ENCODE measurements at regions not wholly inside any gene's neighbourhood (a gene's known extent, or its start where the extent isn't known, plus 50 kb on each side); places are given as distances from the start of the nearest gene placed in this dataset.

- no peak for DNase-seq
Measured at GRCh38 chr2:60319031-60319547, 234.4 kb downstream of the BCL11A start.

GRCh38 chr2:60318544-60318943 is 234.9 kb downstream of the BCL11A start:
- DNase-seq: no peak

GRCh38 chr2:60317844-60318243 is 235.6 kb downstream of the BCL11A start:
- DNase-seq: no peak

GRCh38 chr2:60317034-60317386 is 236.4 kb downstream of the BCL11A start:
- no peak for DNase-seq

- DNase-seq: no peak
Measured at GRCh38 chr2:60316381-60317033, 236.9 kb downstream of the BCL11A start.

- DNase-seq: no peak
Measured at GRCh38 chr2:60313470-60314172, 239.8 kb downstream of the BCL11A start.

- no peak for DNase-seq
Measured at GRCh38 chr2:60312618-60313017, 240.8 kb downstream of the BCL11A start.

- DNase-seq: no peak
Measured at GRCh38 chr2:60311524-60311923, 241.9 kb downstream of the BCL11A start.

- DNase-seq: no peak
Measured at GRCh38 chr2:60309941-60310660, 243.4 kb downstream of the BCL11A start.

- DNase-seq: no peak
Measured at GRCh38 chr2:60309336-60309735, 244.1 kb downstream of the BCL11A start.

GRCh38 chr2:60306267-60306861 is 247.1 kb downstream of the BCL11A start:
- DNase-seq: no peak

GRCh38 chr2:60303680-60304079 is 249.8 kb downstream of the BCL11A start:
- no peak for DNase-seq

- DNase-seq: no peak
Measured at GRCh38 chr2:60302377-60303126, 250.9 kb downstream of the BCL11A start.

GRCh38 chr2:60301726-60302125 is 251.7 kb downstream of the BCL11A start:
- DNase-seq: no peak

- DNase-seq: no peak
Measured at GRCh38 chr2:60299179-60299578, 254.3 kb downstream of the BCL11A start.

- no peak for DNase-seq
Measured at GRCh38 chr2:60298006-60298696, 255.3 kb downstream of the BCL11A start.

GRCh38 chr2:60297296-60298005 is 256.0 kb downstream of the BCL11A start:
- no peak for DNase-seq

- no peak for DNase-seq
Measured at GRCh38 chr2:60296219-60296955, 257.1 kb downstream of the BCL11A start.

GRCh38 chr2:60295636-60295962 is 257.9 kb downstream of the BCL11A start:
- DNase-seq: no peak

- no peak for DNase-seq
Measured at GRCh38 chr2:60294901-60295635, 258.4 kb downstream of the BCL11A start.
